HG03571 (cell line): ENCODE measurements at regions not wholly inside any gene's neighbourhood (a gene's known extent, or its start where the extent isn't known, plus 50 kb on each side); places are given as distances from the start of the nearest gene placed in this dataset.

Experiments used
- ATAC-seq: cut with Tn5 transposase; IDR thresholded peaks from one replicate; pipeline ENCODE4 v1.9.1; 2021; ENCODE audit not compliant: unreplicated experiment

- no peak for ATAC-seq
These were observed 317.6 kb upstream of the CNKSR2 start for GRCh38 chrX:21056622-21057021.

GRCh38 chrX:21047034-21047455, 327.2 kb upstream of the CNKSR2 start:
- ATAC-seq, result no peak

- ATAC-seq, result no peak
These were observed 359.9 kb upstream of the CNKSR2 start for GRCh38 chrX:21014326-21014725.

GRCh38 chrX:21004835-21005234, 369.4 kb upstream of the CNKSR2 start:
- ATAC-seq, result no peak

GRCh38 chrX:20995829-20996228, 378.4 kb upstream of the CNKSR2 start:
- no peak for ATAC-seq

GRCh38 chrX:20989361-20989760, 384.9 kb upstream of the CNKSR2 start:
- ATAC-seq, result no peak

DNA sequence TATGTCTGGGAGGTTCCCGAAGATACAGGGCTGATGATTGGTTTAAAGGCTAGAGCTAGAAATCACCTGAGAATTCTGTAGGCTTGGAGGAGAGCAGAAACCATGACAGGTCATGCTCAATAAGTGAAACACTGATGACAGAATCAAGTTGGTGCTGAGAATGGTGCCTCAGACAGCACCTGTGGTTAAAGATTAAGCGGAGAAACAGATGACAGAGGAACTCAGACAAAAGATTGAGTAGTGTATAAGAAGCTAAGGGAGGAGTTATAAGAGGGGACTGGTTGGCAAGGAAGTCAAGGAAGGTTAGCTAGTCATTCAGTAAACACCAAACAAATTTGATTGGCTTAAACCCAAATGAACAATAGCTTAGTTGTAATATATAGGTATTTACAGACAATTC, 385.4 kb upstream of the CNKSR2 start:
- no peak for ATAC-seq

DNA sequence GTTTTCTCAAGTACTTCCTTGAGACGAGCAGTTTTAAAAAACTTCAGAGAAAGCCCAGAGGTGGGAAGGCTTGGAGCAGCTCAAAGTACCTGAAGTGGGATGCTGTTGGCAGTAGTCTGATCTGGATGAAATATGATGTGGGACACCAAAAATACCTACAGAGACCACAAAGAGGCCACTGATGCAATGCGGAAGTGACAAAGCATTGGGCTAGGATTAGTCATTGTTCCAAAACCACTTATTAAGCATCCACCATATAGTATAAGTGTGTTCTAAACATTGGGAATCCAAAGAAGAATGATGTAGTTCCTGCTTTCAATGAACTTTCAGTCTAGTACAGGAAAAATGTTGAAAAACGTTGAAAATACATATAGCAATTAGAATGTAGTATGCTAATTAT, 386.1 kb upstream of the CNKSR2 start:
- no peak for ATAC-seq

DNA sequence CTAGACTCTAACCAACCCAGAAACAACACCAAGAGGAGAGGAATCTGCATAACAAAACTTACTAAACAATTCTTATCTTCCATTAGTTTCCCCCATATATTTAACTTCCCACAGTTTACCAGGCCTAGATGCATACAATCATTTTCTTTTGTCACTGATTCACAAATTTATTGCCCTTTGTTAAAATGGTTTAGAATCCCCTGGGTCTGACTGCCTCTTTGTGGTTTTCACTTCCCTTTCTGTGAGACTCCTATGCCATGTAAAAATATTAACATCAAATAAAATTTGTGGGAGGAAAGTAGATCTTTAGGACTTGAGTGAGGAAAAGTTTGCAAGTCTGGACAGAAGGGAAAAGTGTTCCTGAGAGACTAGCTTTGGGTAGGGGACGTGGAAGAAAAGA, 393.8 kb upstream of the CNKSR2 start:
- no peak for ATAC-seq

GRCh38 chrX:20974326-20974725, 399.9 kb upstream of the CNKSR2 start:
- no peak for ATAC-seq

DNA sequence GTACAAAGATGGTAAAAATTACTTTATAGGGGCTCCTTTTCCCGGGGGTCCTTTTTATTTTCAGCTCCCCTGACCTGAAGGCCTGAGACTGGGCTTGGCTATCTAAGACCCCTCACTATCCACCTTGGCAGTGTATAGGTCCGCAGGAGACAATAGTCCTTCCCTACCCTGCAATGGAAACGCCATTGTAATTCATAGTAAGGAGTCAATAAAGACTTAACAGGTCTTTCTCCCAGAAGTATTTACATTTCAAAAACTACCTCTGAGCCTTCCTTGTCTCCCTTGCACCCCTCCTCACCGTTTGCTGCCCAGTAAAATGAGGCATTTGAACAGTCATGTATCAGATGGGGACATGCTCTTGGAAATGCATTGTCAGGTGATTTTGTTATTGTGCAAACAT, 401.2 kb upstream of the CNKSR2 start:
- no peak for ATAC-seq

GRCh38 chrX:20971250-20971649, 403.0 kb upstream of the CNKSR2 start:
- ATAC-seq, result no peak

- no peak for ATAC-seq
These were observed 404.7 kb upstream of the CNKSR2 start for GRCh38 chrX:20969565-20969964.

DNA sequence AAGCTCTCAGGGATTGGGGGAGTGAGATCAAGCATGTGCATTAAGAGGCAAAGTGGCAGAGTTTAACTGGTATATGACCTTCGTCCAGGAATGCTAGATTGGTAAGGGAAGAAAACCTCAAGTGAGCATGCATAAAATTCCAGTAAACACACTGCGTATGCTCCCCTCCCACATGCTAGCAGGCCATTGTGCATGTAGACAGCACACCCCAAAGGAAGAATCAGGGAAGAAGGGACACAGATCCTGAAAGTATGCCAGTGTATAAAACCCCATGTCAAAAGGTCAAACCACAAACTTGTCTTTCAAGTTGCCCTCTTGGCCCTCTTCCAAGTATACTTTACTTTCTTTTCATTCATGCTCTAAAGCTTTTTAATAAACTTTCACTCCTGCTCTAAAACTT, 405.2 kb upstream of the CNKSR2 start:
- no peak for ATAC-seq

- no peak for ATAC-seq
These were observed 406.5 kb upstream of the CNKSR2 start for GRCh38 chrX:20967725-20968124.

- no peak for ATAC-seq
These were observed 408.8 kb upstream of the CNKSR2 start for GRCh38 chrX:20965270-20966044.

DNA sequence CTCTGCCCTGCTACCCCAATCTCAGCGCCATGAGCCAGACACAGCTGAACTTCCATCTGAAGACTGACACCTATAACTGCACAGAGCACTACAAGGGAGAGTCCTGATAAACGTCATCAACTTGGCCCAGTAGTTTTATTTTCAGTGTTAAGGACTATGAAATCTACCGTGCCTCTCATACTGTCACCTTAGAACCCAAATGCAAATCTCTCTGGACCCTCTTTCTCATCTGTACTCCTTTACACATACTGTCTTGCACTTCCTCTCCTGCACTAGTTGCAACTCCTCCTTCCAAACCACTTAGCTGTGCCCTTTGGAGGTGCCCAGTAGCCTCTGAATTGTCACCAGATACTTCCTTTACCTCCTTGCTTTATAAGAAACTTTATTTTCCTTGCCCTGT, 420.2 kb upstream of the CNKSR2 start:
- ATAC-seq, result no peak

DNA sequence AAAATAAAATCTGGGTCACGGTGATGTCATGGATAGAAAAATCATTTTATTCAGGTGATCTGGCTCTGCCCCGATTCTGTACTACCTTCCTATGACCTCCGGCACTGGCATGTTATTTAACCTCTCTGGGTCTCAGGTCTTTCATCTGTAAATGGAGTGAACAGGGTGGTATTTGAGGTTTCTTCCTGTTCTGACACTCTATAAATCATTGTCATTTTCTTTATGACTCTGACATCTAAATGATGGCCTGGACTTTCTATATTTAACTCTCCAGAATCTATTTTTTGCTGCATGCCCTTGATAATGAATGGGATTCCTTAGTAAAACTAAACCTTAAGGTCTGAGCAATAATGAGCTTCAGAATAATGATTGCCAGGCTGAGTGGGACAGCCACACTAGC, 422.0 kb upstream of the CNKSR2 start:
- ATAC-seq, result no peak

- no peak for ATAC-seq
These were observed 423.0 kb upstream of the CNKSR2 start for GRCh38 chrX:20951016-20951810.

- no peak for ATAC-seq
These were observed 426.8 kb upstream of the CNKSR2 start for GRCh38 chrX:20947411-20947912.

DNA sequence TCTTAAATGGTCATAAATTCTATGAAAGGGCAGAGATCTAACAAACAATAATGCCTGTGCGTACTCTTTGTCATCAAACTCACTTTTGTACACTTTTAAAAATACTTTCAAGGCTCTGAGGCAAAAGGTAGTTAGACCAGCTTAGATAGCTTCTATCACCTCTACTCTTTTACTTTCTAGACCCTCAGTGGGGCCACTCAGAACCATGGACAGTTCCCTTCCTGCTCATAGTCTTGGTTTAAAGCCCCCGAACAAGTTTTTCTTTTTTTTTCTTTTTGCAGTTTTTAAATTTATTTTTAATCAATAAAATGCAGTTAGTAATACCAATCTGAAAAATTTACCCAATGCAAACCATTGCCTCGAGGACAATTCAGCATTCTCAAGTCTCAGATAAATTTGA, 460.5 kb upstream of the CNKSR2 start:
- no peak for ATAC-seq

DNA sequence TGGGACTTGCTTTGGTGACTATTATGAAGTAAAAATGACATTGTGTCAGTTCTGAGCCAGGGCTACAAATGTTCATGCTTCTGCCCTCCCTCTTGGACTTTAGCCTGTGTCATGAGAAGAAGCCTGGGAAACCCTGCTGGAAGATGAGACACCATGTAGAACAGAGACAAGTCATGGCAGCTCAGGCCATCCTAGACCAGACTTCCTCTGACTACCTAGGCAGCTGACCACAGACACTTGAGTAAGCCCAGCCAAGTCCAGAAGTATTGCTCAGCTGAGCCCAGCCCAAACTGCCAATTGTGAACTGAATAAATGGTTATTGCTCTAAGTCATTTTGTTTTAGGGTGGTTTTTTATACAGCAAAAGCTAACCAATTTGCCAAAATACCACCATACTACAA, 467.6 kb upstream of the CNKSR2 start:
- ATAC-seq, result no peak
